Epithelial cell of proximal tubule (primary cell): ENCODE measurements at regions not wholly inside any gene's neighbourhood (a gene's known extent, or its start where the extent isn't known, plus 50 kb on each side); places are given as distances from the start of the nearest gene placed in this dataset.

Experiments
- DNase-seq: peaks from one replicate; pipeline ENCODE4 v3.0.0-alpha.2; 2011; ENCODE audit warnings: low read depth
- H3K4me3 ChIP-seq: 2 replicates; pipeline ENCODE4 v1.5.1; 2011; ENCODE audit warnings: low read depth, mild to moderate bottlenecking, low read length
- TF ChIP-seq, protein P1 (sequence below): conservative IDR thresholded peaks from 2 replicates; pipeline ENCODE4 v1.5.1; 2012; ENCODE audit warnings: low read depth, mild to moderate bottlenecking, low read length

DNA sequence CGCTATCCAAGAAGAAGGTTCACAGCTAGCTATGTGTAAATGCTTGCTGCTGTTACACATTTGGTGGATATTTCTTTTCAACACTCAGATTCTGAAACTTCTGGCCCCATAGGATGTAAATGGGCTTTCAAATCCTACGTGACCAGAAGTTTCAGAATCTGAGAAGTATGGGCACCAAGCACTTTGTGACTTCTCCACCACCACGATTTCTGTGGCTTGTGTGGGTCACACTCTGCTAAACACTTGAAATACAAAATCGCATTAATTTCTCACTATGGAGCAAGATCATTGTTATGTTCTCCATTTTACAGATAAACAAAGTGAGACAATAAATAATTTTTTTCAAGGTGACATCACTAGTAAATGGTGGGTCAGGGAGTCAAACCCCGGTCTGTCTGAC lies 259.4 kb upstream of the JADE1 start:
- TF ChIP-seq, protein P1, sequence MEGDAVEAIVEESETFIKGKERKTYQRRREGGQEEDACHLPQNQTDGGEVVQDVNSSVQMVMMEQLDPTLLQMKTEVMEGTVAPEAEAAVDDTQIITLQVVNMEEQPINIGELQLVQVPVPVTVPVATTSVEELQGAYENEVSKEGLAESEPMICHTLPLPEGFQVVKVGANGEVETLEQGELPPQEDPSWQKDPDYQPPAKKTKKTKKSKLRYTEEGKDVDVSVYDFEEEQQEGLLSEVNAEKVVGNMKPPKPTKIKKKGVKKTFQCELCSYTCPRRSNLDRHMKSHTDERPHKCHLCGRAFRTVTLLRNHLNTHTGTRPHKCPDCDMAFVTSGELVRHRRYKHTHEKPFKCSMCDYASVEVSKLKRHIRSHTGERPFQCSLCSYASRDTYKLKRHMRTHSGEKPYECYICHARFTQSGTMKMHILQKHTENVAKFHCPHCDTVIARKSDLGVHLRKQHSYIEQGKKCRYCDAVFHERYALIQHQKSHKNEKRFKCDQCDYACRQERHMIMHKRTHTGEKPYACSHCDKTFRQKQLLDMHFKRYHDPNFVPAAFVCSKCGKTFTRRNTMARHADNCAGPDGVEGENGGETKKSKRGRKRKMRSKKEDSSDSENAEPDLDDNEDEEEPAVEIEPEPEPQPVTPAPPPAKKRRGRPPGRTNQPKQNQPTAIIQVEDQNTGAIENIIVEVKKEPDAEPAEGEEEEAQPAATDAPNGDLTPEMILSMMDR = no peak
- no peak for DNase-seq

GRCh38 chr4:128549636-128550035 lies 259.9 kb upstream of the JADE1 start:
- TF ChIP-seq, protein P1 = no peak
- no peak for DNase-seq
- H3K4me3 ChIP-seq = no peak overlapping the region

More for the DNA sequence above, 259.4 kb upstream of the JADE1 start:
- no peak overlapping the region for H3K4me3 ChIP-seq

DNA sequence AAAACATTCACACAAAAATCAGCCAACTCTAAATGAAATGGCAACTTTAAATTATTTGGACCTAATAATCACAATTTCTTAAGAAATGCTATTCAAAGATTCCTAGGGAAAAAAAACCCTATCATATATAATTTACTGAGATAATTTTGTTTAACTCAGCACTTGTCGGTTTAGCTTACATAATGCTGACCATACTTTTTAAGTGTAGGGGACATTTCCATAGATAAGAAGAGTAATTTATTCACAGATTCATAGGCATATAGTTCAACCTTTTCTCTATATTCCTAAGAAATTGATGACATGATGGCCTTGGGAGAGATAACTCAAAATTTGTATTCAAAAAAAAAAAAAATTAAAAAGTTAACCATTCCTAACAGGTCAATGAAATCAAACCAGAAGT lies 260.8 kb upstream of the PGRMC2 start:
- no peak overlapping the region for H3K4me3 ChIP-seq
- TF ChIP-seq, protein P1 = no peak
- DNase-seq = no peak

- TF ChIP-seq, protein P1 = no peak
- no peak overlapping the region for H3K4me3 ChIP-seq
- DNase-seq = no peak
Measured at GRCh38 chr4:128544272-128544671, 256.7 kb upstream of the PGRMC2 start.

DNA sequence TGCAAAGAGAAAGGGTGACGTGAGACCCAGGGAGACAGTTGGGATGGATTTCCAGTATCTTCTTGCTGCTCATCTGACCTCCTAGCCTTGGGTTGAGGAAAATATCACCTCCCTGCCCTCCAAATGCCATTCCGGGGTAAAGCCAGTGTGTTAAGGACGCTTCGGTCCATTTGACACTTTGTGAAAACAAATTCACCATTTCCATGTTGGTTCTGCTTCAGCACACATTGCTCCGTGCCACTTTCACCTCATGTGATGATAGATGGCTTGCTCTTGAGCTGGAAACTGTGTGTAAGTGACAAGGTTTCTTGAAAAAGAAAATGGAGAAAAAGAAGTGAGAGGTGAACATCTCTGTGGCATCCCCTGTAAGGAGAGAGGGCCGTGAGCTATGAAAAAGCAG lies 256.1 kb upstream of the PGRMC2 start:
- DNase-seq = no peak
- no peak overlapping the region for H3K4me3 ChIP-seq
- TF ChIP-seq, protein P1 = no peak

- H3K4me3 ChIP-seq = no peak overlapping the region
- TF ChIP-seq, protein P1 = no peak
- no peak for DNase-seq
Measured at GRCh38 chr4:128542047-128542446, 254.4 kb upstream of the PGRMC2 start.

DNA sequence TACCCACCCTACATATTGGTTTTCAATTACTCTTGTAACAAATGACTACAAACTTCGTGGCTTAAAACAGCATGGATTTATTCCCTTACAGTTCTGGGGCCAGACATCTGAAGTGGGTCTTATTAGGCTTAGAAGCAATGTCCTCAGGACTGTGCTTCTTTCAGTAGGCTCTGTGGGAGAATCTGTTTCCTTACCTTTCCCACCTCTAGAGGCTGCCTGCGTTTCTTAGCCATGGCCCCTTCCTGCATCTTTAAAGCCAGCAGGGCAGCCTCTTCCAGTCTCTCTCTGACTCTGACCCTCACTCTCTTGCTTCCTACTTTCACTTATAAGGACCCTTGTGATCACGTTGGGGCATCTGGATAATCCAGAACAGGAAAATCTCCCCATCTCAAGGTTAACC lies 252.5 kb upstream of the PGRMC2 start:
- DNase-seq = no peak
- TF ChIP-seq, protein P1 = no peak
- no peak overlapping the region for H3K4me3 ChIP-seq
